IMR-90 (cell line): ENCODE measurements at regions not wholly inside any gene's neighbourhood (a gene's known extent, or its start where the extent isn't known, plus 50 kb on each side); places are given as distances from the start of the nearest gene placed in this dataset.

Source experiments
- ATAC-seq: fragments of 200-7000 bp; cut with Tn5 transposase; 2 replicates; pipeline ENCODE4 v1.9.1; 2020; ENCODE audit warnings: low read depth, mild to moderate bottlenecking, moderate library complexity
- BruUV-seq: library from RNA; stranded (reverse); fragments of 400-500 nt; replicated peaks from 2 replicates; lab custom pipeline; 2021; lab: Mats Ljungman, UMichigan
- CTCF ChIA-PET: fragments of 300-600 bp; formaldehyde crosslinking; extraction: SDS; loops from one replicate; lab custom pipeline; 2021; ENCODE audit warnings: antibody characterized with exemption; lab: Yijun Ruan, JAX
- POLR2A ChIA-PET: fragments of 300-600 bp; sonication (Branson Sonifier 250); formaldehyde crosslinking; loops from one replicate; lab custom pipeline; 2022; ENCODE audit warnings: antibody characterized with exemption; ENCODE audit not compliant: unreplicated experiment; lab: Charles Lee
- DNase-seq: peaks from one replicate; pipeline ENCODE4 v3.0.0; 2013
- H2AFZ ChIP-seq: replicated peaks from 2 replicates; pipeline ENCODE3; 2013; ENCODE audit warnings: low read length, mild to moderate bottlenecking; ENCODE audit not compliant: poor library complexity
- H2AK5ac ChIP-seq: 2 replicates; pipeline ENCODE4 v1.6.1; 2013; ENCODE audit warnings: low read depth, low read length, inconsistent platforms
- H2AK9ac ChIP-seq: replicated peaks from 2 replicates; pipeline ENCODE3; 2013; ENCODE audit warnings: mild to moderate bottlenecking, low read depth, low read length, moderate library complexity; ENCODE audit not compliant: poor library complexity
- H2BK120ac ChIP-seq: 2 replicates; pipeline ENCODE4 v1.6.1; 2013; ENCODE audit warnings: low read depth, low read length, inconsistent platforms
- H2BK15ac ChIP-seq: 3 replicates; pipeline ENCODE4 v1.6.1; 2013; ENCODE audit warnings: low read depth, low read length, inconsistent platforms
- H2BK20ac ChIP-seq: 2 replicates; pipeline ENCODE4 v1.6.1; 2013; ENCODE audit warnings: low read depth, mild to moderate bottlenecking, inconsistent platforms, low read length, moderate library complexity
- H2BK5ac ChIP-seq: 2 replicates; pipeline ENCODE4 v1.6.1; 2013; ENCODE audit warnings: mild to moderate bottlenecking, low read depth, low read length, inconsistent platforms; ENCODE audit not compliant: poor library complexity, severe bottlenecking
- H3K14ac ChIP-seq: replicated peaks from 2 replicates; pipeline ENCODE4 v1.6.1; 2013; ENCODE audit warnings: low read depth, low read length, inconsistent platforms
- H3K18ac ChIP-seq: 2 replicates; pipeline ENCODE4 v1.6.1; 2013; ENCODE audit warnings: low read depth, low read length, control low read depth
- H3K23ac ChIP-seq: 2 replicates; pipeline ENCODE4 v1.6.1; 2013; ENCODE audit warnings: low read depth, low read length, inconsistent platforms
- H3K27ac ChIP-seq: 2 replicates; pipeline ENCODE4 v1.5.1; 2013; ENCODE audit warnings: mild to moderate bottlenecking, control low read depth, low read length; ENCODE audit not compliant: insufficient read depth
- H3K27me3 ChIP-seq: 2 replicates; pipeline ENCODE4 v1.6.1; 2013; ENCODE audit warnings: low read length; ENCODE audit not compliant: control insufficient read depth, insufficient read depth
- H3K36me3 ChIP-seq: 2 replicates; pipeline ENCODE4 v1.6.1; 2013; ENCODE audit warnings: low read length, mixed read lengths; ENCODE audit not compliant: control insufficient read depth, insufficient read depth
- H3K4ac ChIP-seq: 2 replicates; pipeline ENCODE4 v1.6.1; 2013; ENCODE audit warnings: low read depth, low read length, inconsistent platforms
- H3K4me1 ChIP-seq: 2 replicates; pipeline ENCODE4 v1.6.1; 2013; ENCODE audit warnings: low read length, mixed read lengths; ENCODE audit not compliant: control insufficient read depth, insufficient read depth
- H3K4me2 ChIP-seq: 2 replicates; pipeline ENCODE4 v1.6.1; 2013; ENCODE audit warnings: low read depth, mild to moderate bottlenecking, control low read depth, low read length, moderate library complexity
- H3K4me3 ChIP-seq: 2 replicates; pipeline ENCODE4 v1.5.1; 2013; ENCODE audit warnings: low read depth, mild to moderate bottlenecking, control low read depth, low read length, moderate library complexity; ENCODE audit not compliant: insufficient read depth
- H3K56ac ChIP-seq: 2 replicates; pipeline ENCODE4 v1.6.1; 2013; ENCODE audit warnings: low read length, inconsistent platforms; ENCODE audit not compliant: insufficient read depth; ENCODE audit errors: extremely low read depth
- H3K79me1 ChIP-seq, 2 experiments: 2 replicates each; pipeline ENCODE4 v1.6.1; 2013; ENCODE audit warnings: low read length in 2 of 2, inconsistent platforms in 1 of 2, low read depth in 1 of 2
- H3K9ac ChIP-seq: 2 replicates; pipeline ENCODE4 v1.6.1; 2013; ENCODE audit warnings: low read depth, low read length, control low read depth
- H3K9me1 ChIP-seq: 2 replicates; pipeline ENCODE4 v1.6.1; 2013; ENCODE audit warnings: low read length, inconsistent platforms; ENCODE audit not compliant: insufficient read depth
- H3K9me3 ChIP-seq: 2 replicates; pipeline ENCODE4 v1.6.1; 2013; ENCODE audit warnings: low read length; ENCODE audit not compliant: control insufficient read depth, insufficient read depth
- H4K20me1 ChIP-seq: 2 replicates; pipeline ENCODE4 v1.6.1; 2013; ENCODE audit warnings: low read length, inconsistent platforms; ENCODE audit not compliant: insufficient read depth
- H4K5ac ChIP-seq: 2 replicates; pipeline ENCODE4 v1.6.1; 2013; ENCODE audit warnings: mild to moderate bottlenecking, low read depth, low read length, control low read depth
- H4K8ac ChIP-seq, 2 experiments: 2 replicates each; pipeline ENCODE4 v1.6.1; 2013; ENCODE audit warnings: low read depth in 2 of 2, low read length in 2 of 2, control low read depth in 1 of 2, inconsistent platforms in 1 of 2
- H4K91ac ChIP-seq: 2 replicates; pipeline ENCODE4 v1.6.1; 2013; ENCODE audit warnings: low read depth, low read length, inconsistent platforms; ENCODE audit not compliant: insufficient read depth
- CEBPB ChIP-seq: IDR thresholded peaks from 2 replicates; pipeline ENCODE4 v1.6.1; 2012; ENCODE audit warnings: low read depth, low read length, improper control_type of control experiment
- CHD1 ChIP-seq: IDR thresholded peaks from 2 replicates; pipeline ENCODE4 v1.6.1; 2012; ENCODE audit warnings: low read depth, low read length, improper control_type of control experiment
- MXI1 ChIP-seq: IDR thresholded peaks from 2 replicates; pipeline ENCODE4 v1.6.1; 2012; ENCODE audit warnings: low read depth, mild to moderate bottlenecking, low read length, moderate library complexity, borderline replicate concordance
- POLR2A ChIP-seq: IDR thresholded peaks from 2 replicates; pipeline ENCODE4 v1.6.1; 2012; ENCODE audit warnings: mild to moderate bottlenecking, low read depth, low read length
- RAD21 ChIP-seq: IDR thresholded peaks from 2 replicates; pipeline ENCODE4 v1.6.1; 2012; ENCODE audit warnings: low read length, improper control_type of control experiment
- RCOR1 ChIP-seq: IDR thresholded peaks from 2 replicates; pipeline ENCODE4 v1.6.1; 2012; ENCODE audit warnings: mild to moderate bottlenecking, low read length, improper control_type of control experiment; ENCODE audit not compliant: insufficient replicate concordance
- RFX5 ChIP-seq: IDR thresholded peaks from 2 replicates; pipeline ENCODE4 v1.8.0; 2012; ENCODE audit warnings: low read depth, mild to moderate bottlenecking, low read length, moderate library complexity
- WGBS, 2 experiments: methylation state at CpG; one replicate each; pipeline versions ENCODE4 v1.1.5 to v1.1.7; 2013; ENCODE audit warnings: missing lambda C conversion rate in 2 of 2; ENCODE audit not compliant: insufficient read length in 1 of 2; ENCODE audit errors: extremely low coverage in 2 of 2; 5-methylcytosine and 5-hydroxymethylcytosine counted together
- dilution Hi-C: fragments of 300-500 bp; cut with HindIII; formaldehyde crosslinking; loops from one replicate; pipeline ENCODE4 v1.14.3; 2018; ENCODE audit warnings: low sequenced_read_pairs; ENCODE audit not compliant: unreplicated experiment
- in situ Hi-C: fragments of 300-500 bp; cut with MboI; formaldehyde crosslinking; loops from 3 replicates; pipeline ENCODE4 v1.14.3; 2019; ENCODE audit warnings: low sequenced_read_pairs, inconsistent platforms, mixed read lengths
- intact Hi-C: fragments of 100-400 bp; cut with micrococcal nuclease; formaldehyde crosslinking; loops from 2 replicates; pipeline ENCODE4 v1.10.0; 2022

DNA sequence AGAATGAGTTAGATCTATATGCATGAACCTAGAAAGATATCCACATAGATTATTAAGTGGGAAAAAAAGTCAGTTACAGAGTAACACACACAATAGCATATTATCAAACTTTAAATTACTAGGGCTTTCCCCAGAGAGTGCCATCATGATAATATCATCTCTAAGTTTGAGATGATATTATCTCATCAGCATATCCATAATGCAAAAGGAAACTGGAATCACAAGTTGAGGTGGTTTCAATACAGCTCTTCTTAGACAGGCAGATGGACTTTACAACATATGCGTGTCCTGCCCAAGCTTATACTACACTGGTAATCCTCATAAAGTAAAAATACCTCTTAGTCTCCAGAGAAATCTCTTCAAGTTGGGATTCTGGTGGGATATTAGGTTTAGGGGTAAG, 236.2 kb upstream of the SERP2 start:
- ChIA-PET POLR2A (no interaction called here), CTCF (no interaction called here)
- Histone ChIP-seq H3K9ac (no peak overlapping the region), H3K4me1 (peaks cover 18% of the 10 kb centered on the region), H3K4me3 (no peak overlapping the region), H3K27ac (no peak overlapping the region), H2BK20ac (no peak overlapping the region), H2BK5ac (no peak overlapping the region), H3K14ac (no peak overlapping the region), H4K91ac (no peak overlapping the region), H4K8ac (no peak overlapping the region), H3K36me3 (no peaks in the 10 kb centered on the region), H3K4ac (no peak overlapping the region), H3K27me3 (no peaks in the 10 kb centered on the region), H3K4me2 (no peak overlapping the region), H2AK5ac (no peak overlapping the region), H2AFZ (no peak overlapping the region), H2AK9ac (no peak overlapping the region), H3K9me1 (peaks cover 14% of the 10 kb centered on the region), H3K23ac (no peak overlapping the region), H3K18ac (no peak overlapping the region), H2BK15ac (no peak overlapping the region), H3K79me1 (peaks cover 0 to 6% of the 10 kb centered on the region in 2 experiments; a peak in 2 of 4 replicates), H3K56ac (no peak overlapping the region), H4K5ac (no peak overlapping the region), H3K9me3 (no peaks in the 10 kb centered on the region), H4K20me1 (no peaks in the 10 kb centered on the region), H2BK120ac (no peak overlapping the region)
- ATAC-seq, result no peak
- BruUV-seq, result no TSS peak
- in situ Hi-C loops, result no loop called here
- no CpG with 5 or more reads among the region's 1 CpG for WGBS, 2 experiments
- dilution Hi-C loops, result no loop called here
- intact Hi-C loops, result no loop called here
- DNase-seq, result no peak
- no peak for TF ChIP-seq RCOR1
- TF ChIP-seq CEBPB, result no peak
- TF ChIP-seq MXI1, result no peak
- TF ChIP-seq CHD1, result no peak
- no peak for TF ChIP-seq RFX5
- no peak for TF ChIP-seq RAD21
- no peak for TF ChIP-seq POLR2A
